NOMO-1 treated with DMSO at 0.1 percent for 48 hours (cell line): ENCODE measurements at regions not wholly inside any gene's neighbourhood (a gene's known extent, or its start where the extent isn't known, plus 50 kb on each side); places are given as distances from the start of the nearest gene placed in this dataset.

Source experiments
- DNase-seq: peaks from one replicate; lab custom pipeline; 2025; ENCODE audit not compliant: unreplicated experiment; lab: John Stamatoyannopoulos, UW

GRCh38 chr17:13736916-13737315 lies 135.2 kb upstream of the HS3ST3A1 start:
- DNase-seq, result no peak

GRCh38 chr17:13740686-13741085 lies 139.0 kb upstream of the HS3ST3A1 start:
- no peak for DNase-seq

- DNase-seq, result no peak
These were observed 140.0 kb upstream of the HS3ST3A1 start for GRCh38 chr17:13741744-13742143.

- DNase-seq, result no peak
These were observed 142.2 kb upstream of the HS3ST3A1 start for GRCh38 chr17:13743906-13744305.

- DNase-seq, result no peak
These were observed 144.7 kb upstream of the HS3ST3A1 start for GRCh38 chr17:13746404-13746803.

GRCh38 chr17:13749166-13749890 lies 147.6 kb upstream of the HS3ST3A1 start:
- no peak for DNase-seq

GRCh38 chr17:13749891-13750235 lies 148.1 kb upstream of the HS3ST3A1 start:
- no peak for DNase-seq

- DNase-seq, result no peak
These were observed 149.4 kb upstream of the HS3ST3A1 start for GRCh38 chr17:13750816-13751793.

- no peak for DNase-seq
These were observed 151.4 kb upstream of the HS3ST3A1 start for GRCh38 chr17:13753154-13753553.

- no peak for DNase-seq
These were observed 152.0 kb upstream of the HS3ST3A1 start for GRCh38 chr17:13753771-13754170.

- no peak for DNase-seq
These were observed 154.1 kb upstream of the HS3ST3A1 start for GRCh38 chr17:13755851-13756250.

GRCh38 chr17:13756763-13757162 lies 155.0 kb upstream of the HS3ST3A1 start:
- no peak for DNase-seq

GRCh38 chr17:13757871-13758270 lies 156.1 kb upstream of the HS3ST3A1 start:
- DNase-seq, result no peak

- DNase-seq, result no peak
These were observed 158.0 kb upstream of the HS3ST3A1 start for GRCh38 chr17:13759518-13760335.

GRCh38 chr17:13761038-13761603 lies 159.4 kb upstream of the HS3ST3A1 start:
- DNase-seq, result no peak

GRCh38 chr17:13765701-13766100 lies 164.0 kb upstream of the HS3ST3A1 start:
- no peak for DNase-seq

- no peak for DNase-seq
These were observed 169.0 kb upstream of the HS3ST3A1 start for GRCh38 chr17:13770702-13771101.

- DNase-seq, result no peak
These were observed 173.7 kb upstream of the HS3ST3A1 start for GRCh38 chr17:13775450-13775849.

GRCh38 chr17:13776027-13776551 lies 174.4 kb upstream of the HS3ST3A1 start:
- no peak for DNase-seq

- no peak for DNase-seq
These were observed 175.3 kb upstream of the HS3ST3A1 start for GRCh38 chr17:13777003-13777402.
